GM21576 (cell line): ENCODE measurements at regions not wholly inside any gene's neighbourhood (a gene's known extent, or its start where the extent isn't known, plus 50 kb on each side); places are given as distances from the start of the nearest gene placed in this dataset.

Source experiments
- ATAC-seq: cut with Tn5 transposase; IDR thresholded peaks from one replicate; pipeline ENCODE4 v1.9.1; 2021; ENCODE audit warnings: mild to moderate bottlenecking, moderate library complexity; ENCODE audit not compliant: unreplicated experiment

DNA sequence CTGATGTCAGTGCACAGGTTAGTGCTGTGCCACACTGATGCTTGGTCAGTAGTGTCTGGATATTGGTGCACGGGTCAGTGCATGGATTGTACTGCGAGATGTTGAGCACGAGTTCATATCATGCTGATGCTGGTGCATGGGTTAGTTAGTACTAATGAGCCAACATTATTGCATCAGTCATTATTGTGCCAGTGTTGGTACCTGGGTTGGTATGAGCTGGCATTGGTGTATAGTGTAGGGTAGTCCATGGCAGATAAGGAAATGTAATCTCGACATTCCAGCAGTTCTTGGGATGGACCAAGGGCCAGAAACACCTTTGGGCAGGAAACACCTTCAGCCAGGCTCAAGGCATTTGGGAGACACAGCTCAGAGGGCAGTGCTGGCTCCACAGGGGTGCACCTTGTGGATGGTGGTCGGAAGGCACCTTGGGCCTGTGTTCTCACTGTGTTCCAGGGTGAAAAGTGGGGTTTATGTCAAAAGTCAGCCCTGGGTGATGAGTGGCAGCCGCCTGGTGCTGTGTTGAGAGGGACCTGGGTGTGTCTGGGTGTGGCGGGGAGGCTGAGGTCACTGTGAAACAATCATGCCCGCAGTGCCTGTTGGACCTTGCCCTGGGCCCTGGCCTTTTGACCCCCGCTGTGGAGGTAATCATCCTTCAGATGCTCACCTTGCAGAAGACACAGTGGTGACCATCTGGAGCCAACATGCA is 100.7 kb upstream of the ZNF469 start:
- no peak for ATAC-seq

DNA sequence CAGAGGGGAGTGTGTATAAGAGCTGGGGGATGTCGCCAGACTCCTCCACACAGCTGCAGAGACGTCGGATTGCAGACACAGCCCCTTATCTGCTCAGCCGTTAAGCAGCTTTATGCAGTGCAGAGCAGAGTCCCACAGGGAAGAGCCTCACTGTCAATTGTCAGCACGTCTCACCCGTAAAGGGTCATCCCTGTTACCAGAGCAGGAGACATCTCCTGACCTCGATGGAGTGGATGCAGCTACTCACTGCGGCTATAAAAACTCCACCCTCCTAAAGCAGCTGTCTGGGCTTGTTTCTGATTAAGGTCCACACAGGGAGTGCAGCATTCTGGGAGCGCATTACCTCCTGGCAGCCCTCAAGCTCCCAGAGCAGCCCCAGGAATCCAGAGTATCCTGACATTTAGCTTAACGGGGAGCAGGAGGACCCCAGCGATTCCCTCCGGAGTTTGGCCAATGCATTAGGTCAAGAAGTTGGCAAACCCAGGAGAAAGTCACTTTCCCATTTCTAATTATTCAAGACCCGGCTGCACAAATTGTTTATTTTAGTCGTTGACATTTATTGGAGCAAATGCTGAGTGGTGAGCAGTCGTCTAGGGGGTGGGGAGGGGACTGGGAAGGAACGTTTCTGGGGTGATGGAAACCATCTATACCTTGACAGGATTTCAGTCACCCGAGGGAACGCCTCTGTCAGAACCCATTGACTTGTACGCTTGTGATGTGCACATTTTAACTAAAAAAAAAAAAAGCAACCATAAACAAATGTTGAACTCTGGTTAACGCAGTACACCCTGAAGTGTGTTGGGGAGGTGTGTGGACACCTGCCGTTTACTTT is 100.0 kb upstream of the ZNF469 start:
- ATAC-seq, result no peak

DNA sequence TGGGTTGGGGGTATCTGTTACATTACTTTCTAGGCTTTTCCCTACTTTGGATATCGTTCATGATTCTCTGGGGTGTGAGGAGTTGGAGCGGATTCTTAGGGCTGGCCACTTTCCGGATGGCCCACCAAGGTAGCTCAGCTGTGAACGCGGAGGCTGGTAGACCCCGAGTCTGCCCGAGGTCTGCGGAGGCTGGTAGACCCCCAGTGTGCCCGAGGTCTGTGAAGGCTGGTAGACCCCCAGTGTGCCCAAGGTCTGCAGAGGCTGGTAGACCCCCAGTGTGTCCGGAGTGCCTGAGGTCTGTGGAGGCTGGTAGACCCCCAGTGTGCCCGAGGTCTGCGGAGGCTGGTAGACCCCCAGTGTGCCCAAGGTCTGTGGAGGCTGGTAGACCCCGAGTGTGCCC is 99.2 kb upstream of the ZNF469 start:
- ATAC-seq, result no peak

DNA sequence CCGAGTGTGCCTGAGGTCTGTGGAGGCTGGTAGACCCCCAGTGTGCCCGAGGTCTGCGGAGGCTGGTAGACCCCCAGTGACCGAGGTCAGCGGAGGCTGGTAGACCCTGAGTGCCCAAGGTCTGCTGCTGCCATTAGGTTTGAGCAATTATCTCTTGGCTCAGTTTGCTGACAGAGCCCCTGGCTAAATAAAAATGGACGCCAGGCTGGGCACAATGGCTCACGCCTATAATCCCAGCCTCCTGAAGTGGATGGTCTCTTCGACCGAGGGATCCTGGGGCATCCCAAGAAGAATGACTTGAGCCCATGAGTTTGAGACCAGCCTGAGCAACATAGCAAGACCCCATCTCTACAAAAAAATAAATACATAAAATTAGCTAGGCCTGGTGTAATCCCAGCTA is 98.7 kb upstream of the ZNF469 start:
- ATAC-seq, result no peak

DNA sequence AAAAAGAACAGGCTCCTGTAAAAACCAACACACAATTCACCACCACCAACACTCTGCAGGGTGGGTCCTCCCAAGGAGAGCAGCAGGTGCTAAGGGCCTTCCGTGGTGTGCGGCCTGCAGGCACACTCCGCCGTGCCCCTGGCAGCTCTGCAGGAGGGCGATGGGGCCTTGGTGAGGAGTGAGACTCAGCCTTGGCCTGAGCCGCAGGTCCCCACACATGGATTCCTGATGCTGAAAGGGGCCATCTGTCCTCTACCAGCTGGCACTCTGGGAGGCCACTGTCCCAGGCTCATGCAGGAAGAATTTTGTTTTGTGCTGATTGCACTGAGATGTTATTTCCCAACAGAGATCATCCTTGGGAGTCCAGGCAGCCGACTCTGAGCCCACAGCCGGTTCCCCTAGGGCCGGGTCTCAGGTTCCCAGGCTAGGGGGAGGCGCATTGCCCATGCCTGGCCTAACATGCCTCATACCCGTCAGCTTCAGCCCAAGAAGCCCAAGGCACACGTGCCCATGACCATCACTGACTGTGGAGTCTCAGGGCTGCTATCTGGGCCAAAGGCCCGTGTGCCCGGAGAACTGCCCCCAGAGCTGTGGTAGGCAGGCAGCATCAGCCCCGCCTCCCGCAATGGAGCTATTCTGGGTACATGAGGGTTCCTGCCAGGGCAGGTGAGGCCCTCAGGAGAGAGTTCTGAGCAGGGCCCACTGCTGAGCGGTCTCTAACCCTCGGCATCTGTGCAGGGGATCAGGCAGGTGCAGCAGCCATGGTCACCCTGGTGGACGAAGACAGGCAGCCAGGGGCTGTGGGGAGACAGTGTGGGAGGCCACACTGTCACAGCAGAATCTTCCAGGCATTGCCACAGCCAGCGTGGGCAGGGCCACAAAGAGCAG is 97.9 kb upstream of the ZNF469 start:
- no peak for ATAC-seq

DNA sequence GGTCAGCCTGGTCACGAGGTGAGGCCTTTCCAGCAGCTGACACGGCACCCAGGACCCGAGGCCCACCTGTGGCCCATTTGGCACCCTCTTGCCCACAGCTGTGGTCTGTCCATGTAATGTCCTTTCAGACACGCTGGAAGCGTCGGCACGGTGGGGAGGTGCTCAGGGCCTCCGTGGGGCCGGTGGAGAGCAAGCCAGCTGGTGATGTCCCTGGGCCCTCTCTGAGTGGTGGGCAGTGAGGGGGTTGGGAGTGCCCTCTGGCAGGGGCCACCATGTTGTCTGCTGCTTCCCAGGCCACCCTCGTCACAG is 97.3 kb upstream of the ZNF469 start:
- no peak for ATAC-seq

DNA sequence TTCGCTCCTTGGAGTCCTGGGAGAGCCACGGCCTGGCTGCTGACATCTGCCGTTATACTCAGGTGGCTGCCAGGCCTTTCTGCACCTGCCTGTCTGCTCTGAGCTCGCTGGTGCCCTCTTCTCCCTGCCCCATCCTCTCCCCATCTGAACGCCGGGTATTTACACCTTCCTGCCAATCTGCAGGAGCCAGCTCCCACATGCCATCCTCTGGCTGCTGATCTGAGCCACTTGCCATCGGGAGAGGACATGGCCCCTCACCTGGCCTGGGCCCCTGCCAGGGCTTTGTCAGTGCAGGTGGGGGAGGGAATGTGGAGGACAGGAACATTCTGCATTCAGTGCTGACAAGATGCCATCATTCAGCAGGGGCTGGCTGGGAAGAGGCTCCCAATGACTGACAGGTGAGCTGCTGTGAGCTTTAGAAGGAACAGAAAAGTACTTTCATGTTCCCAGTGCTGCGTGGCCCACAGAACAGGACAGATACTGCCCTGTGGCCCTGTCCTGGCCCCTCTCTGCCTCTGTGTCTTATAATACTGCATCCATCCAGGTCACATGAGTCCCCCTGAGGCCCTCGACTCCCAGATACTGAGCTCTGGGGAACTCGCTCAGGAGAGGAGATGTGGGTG is 96.3 kb upstream of the ZNF469 start:
- ATAC-seq, result no peak

DNA sequence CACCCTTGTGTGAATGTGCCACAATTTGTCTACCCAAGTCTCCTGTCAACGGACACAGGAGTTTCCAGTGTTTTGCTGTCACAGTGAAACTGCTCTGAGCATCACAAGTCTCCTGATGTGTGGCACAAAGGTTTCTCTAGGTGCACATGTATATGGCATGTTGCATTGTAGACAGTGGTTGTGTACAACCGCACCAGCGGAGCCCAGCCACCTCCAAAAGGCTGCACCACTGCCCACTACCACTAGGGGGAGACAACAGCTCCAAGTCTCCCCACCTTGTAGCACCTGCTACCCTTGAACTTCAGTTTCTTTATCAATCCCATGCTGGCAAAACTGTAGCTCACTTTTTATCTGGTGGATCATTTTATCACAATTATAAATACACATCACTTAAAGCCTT is 95.5 kb upstream of the ZNF469 start:
- ATAC-seq, result no peak

DNA sequence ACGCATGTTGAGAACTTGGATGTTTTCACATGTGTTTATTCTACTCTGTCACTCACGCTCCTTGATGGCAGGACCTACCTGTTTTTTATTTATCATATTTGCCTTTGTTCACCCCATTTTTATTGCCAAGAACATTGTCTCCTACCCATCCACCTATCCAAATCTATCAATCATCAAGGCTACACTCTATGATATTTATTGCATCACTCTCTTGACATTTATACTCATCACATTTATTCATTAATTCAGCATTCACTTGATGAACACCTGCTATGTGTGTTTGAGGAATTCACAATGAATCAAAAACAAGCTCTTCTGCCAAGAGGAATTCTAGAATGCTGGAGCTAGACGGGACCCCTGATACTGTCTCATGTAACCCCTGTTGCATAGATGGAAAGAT is 94.5 kb upstream of the ZNF469 start:
- no peak for ATAC-seq

DNA sequence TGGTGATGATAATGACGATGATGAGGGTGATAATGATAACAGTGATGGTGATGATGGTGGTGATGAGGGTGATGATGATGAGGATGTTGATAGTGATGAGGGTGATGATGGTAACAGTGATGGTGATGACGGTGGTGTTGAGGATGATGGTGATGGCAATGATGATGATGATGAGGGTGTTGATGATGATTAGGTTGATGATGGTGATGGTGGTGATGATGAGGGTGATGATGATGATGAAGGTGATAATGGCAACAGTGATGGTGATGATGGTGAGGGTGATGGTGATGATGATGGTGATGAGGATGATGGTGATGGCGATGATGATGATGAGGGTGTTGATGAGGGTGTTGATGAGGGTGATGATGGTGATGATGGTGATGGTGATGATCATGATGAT is 93.8 kb upstream of the ZNF469 start:
- ATAC-seq, result no peak

DNA sequence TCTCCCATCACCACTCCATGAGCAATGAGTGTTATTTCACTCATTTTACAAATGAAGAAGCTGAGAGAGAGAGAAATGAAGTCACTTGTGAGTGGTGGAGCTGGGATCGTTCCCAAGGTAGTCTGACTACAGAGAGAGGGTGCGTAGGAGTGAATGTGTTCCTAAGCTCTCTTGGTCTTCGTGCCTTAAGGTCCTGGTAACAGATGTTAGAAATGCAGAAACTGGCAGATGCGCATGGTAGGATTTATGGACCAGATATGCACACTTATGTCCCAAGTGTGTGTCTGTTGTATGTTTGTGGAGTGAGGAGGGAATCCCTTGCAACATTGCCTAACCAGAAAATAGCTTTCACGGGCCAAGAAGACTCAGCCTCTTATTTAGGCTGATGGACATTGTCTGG is 93.2 kb upstream of the ZNF469 start:
- ATAC-seq, result no peak

DNA sequence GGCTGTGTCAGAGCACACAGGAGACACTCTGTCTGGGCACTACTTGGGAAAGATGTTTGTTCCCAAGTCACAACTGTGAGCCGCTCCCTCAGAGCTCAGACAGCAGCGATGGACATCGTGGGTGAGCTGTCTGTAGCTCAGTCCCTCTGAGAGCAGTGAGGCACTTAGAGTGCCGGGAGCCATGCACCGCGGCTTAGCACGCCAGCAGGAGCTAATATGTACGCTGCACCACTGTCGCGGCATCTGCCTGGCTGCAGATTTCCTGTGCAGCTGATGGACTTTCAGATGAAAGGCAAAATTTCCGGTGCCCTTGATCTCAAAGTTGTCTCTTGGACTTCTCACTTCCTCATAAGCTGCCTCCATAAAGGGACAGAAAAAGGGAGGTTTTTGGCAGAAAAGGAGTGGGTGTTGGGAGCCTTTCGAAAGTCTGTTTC is 92.8 kb upstream of the ZNF469 start:
- ATAC-seq, result no peak

DNA sequence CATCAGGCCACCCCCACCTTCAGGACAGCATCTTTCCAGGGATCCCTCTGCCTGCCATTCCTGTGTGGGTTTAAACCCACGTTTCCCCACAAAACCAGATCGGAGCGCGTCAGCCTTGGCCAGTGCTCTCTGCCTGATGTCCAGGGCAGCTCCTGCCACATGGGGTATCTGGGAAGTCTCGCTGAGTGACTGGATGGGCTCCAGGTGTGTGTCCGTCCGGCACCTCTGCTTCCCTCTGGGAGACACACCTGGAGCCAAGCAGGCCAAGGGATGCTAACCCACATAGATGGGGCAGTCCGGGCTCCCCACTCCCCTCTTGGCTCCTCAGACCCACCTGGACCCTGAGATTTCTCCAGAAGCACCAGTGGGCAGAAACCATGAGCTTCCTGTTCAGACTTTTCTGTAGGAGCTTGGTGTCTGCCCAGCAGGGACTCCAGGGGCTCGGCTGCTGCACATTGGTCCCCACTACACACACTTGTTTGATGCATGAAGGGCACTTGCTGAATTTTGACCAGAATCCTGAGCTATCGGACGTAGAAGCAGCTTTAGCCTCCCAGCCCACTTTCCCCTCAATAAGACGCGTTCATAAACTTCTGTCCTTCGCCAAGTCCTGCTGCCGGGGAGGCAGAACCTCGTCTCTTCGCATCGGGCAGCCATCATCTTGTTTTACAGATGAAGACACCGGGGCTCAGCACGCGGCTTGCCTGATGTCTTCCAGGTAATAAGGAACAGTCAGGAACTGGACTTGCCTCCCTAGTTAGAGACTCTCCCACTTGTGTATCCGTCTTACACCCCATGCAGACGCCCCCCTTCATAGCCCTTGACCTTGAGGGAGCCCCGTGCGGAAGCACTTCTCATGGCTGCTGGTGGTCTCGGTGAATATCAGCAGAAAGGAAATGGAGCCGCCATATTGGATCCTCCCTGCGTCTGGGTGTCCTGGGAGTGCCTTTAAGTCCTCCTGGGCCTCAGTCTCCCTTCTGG is 91.6 kb upstream of the ZNF469 start:
- no peak for ATAC-seq

DNA sequence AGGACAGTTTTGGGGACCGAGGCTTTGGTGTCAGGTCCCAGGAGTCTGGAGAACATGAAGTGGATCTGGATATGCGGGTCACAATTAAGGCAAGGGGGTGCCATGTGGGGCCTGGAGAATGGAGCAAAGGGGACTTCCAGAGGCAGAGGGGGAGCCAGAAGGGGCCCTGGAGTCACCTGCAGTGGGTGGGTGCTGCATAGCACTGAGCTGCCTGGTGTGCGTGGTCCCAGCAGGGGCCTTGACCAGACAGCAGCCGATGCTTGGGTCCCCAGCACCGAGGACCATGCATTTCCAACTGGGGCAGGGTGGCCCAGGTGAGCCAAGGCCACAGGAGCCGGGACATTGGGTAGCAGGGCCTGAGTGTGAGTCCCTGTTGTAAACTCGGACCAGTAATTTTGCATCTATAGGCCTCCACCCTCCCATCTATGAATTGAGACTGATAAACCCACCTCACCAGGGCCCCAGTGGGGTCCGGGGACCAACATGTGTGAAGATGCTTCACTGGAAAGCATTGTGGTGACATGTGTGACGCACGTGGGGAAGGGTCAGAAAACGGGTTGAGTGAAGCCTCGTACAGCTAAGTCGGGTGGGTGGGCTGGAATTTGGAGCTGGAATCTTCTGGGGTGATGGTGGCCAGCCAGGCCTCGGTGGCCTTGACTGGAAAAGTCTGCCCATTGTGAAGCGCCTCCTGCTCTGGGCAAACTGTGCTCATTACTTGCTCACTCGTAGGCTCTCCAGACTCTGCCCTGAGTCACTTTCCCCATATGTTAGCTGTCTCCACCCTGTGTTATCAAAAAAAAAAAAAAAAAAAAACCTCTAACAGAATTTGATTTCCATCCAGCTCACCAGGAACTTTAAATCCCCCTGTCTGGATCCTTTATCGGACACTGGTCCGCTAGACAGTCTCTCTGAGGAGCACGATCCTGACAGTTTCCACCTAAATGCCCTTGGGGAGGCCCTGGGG is 90.5 kb upstream of the ZNF469 start:
- no peak for ATAC-seq

DNA sequence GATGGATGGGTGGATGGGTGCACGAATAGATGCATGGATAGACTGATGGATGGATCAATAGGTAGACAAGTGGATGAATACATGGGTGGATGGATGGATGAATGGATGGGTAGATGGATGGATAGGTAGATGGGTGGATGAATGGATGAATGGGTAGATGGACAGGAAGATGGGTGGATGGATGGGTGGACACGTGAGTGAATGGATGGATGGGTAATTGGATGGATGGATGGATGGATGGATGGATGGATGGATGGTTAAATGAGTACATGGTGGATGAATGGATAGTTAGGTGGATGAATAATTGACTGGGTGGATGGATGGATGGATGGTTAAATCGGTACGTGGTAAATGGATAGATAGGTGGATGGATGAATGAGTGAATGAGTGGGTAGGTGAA is 89.7 kb upstream of the ZNF469 start:
- no peak for ATAC-seq

DNA sequence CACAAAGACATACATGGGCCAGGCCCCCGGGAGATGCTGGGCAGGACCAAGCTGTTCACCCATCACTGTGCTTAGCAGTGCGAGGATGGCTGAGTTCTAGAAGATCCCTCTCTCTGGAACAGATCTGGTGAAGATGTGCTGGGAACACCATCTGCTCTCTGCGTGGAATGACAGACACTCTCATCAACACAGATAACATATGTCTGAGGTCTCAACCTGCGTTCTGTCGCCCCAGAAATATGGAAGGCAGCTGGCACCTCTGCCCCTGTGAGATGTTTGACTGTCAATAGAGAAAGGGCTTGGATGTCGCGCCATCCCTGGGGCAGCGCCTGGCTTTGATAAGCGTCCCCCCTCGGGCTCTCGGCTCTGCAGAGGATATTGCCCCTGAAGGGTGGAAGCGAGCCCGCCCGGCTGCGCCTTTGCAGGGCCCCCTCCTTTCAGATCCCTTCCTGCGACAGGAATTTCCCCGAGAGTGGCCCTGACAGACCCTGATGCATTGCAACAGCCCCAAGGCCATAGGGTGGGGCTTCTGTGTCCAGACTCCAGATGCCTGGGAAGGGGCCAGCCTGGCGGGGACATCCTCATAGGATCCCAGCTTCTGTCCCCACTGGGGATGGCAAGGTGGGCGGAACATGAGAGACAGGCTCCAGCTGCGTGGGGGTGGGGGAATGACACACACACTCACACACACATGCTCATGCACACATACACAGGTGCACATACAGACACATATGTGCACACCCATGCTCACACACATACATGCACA is 86.9 kb upstream of the ZNF469 start:
- ATAC-seq, result no peak

DNA sequence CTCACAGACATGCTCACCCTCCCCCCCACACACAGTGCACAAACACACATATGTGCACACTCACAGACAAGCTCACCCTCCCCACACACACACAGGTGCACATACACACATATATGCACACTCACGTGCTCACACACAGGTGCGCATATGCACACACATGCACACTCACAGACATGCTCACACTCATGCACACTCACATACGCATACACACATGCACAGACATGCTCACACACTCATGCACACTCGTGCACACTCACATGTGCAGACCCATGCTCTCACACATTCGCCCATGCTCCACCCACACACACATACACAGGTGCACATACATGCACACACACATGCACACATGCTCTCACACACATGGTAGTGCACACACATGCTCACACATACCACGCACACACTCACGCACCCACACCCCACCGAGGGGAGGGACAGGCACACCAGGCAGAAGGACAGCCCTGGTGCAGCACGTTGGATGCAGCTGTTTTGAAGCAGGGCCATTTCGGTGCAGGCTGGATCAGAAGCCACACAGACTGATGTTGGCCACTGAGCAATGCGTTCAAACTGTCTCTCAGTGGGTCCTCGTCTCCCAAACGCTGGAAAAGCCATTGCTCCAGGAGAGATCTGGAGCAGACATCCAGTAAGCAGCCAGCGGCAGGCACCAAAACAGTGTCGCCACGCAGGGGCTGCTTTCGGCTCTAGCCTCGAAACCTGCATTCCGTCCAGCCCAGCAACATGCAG is 86.2 kb upstream of the ZNF469 start:
- no peak for ATAC-seq
